H1 (cell line): ENCODE measurements at regions not wholly inside any gene's neighbourhood (a gene's known extent, or its start where the extent isn't known, plus 50 kb on each side); places are given as distances from the start of the nearest gene placed in this dataset.

Experiments used
- CTCF ChIA-PET: fragments of 300-600 bp; sonication (Branson Sonifier 250); formaldehyde crosslinking; loops from one replicate; lab custom pipeline; 2021; ENCODE audit not compliant: partially characterized antibody; lab: Charles Lee
- POLR2A ChIA-PET: fragments of 300-600 bp; sonication (Branson Sonifier 250); formaldehyde crosslinking; loops from one replicate; lab custom pipeline; 2021; ENCODE audit warnings: inconsistent platforms; ENCODE audit not compliant: partially characterized antibody; lab: Charles Lee
- DNase-seq, 2 experiments: peaks; one replicate each; pipeline versions ENCODE4 v3.0.0 to v3.0.0-alpha.2; 2010 to 2022; ENCODE audit warnings: low spot score in 2 of 2, low read depth in 1 of 2, mixed read lengths in 1 of 2
- FAIRE-seq: peaks from 2 replicates; lab custom pipeline; 2011; peaks lifted over from hg19 to GRCh38; lab: Jason Lieb, UNC
- H2AFZ ChIP-seq: 2 replicates; pipeline ENCODE4 v1.8.1; 2012; ENCODE audit warnings: low read length, inconsistent platforms
- H2AK5ac ChIP-seq: 2 replicates; pipeline ENCODE4 v1.6.1; 2013; ENCODE audit warnings: low read depth, low read length
- H2BK120ac ChIP-seq: replicated peaks from 2 replicates; pipeline ENCODE3; 2013; ENCODE audit warnings: low read depth, low read length, inconsistent platforms
- H2BK12ac ChIP-seq: 2 replicates; pipeline ENCODE4 v1.6.1; 2013; ENCODE audit warnings: low read depth, low read length
- H2BK15ac ChIP-seq: 2 replicates; pipeline ENCODE4 v1.6.1; 2013; ENCODE audit warnings: low read length
- H2BK20ac ChIP-seq: 2 replicates; pipeline ENCODE4 v1.6.1; 2013; ENCODE audit warnings: low read length
- H2BK5ac ChIP-seq: 2 replicates; pipeline ENCODE4 v1.6.1; 2013; ENCODE audit warnings: low read depth, low read length
- H3K14ac ChIP-seq: 2 replicates; pipeline ENCODE4 v1.6.1; 2013; ENCODE audit warnings: inconsistent platforms; ENCODE audit not compliant: insufficient read length
- H3K18ac ChIP-seq: 2 replicates; pipeline ENCODE4 v1.6.1; 2013; ENCODE audit warnings: low read length; ENCODE audit errors: extremely low read depth
- H3K23ac ChIP-seq: 2 replicates; pipeline ENCODE4 v1.6.1; 2013; ENCODE audit warnings: inconsistent platforms; ENCODE audit not compliant: insufficient read length
- H3K23me2 ChIP-seq: 2 replicates; pipeline ENCODE4 v1.6.1; 2013; ENCODE audit warnings: low read depth, low read length
- H3K27ac ChIP-seq: 2 replicates; pipeline ENCODE4 v1.6.1; 2011; ENCODE audit warnings: low read depth, low read length, inconsistent platforms
- H3K27me3 ChIP-seq, 4 experiments: replicated peaks in 1 of 4; 1 replicate in 1 of 4; 2 replicates in 3 of 4; pipeline versions ENCODE4 v1.6.1 to v1.8.1; 2011 to 2013; ENCODE audit warnings: low read length in 3 of 4, mild to moderate bottlenecking in 3 of 4, inconsistent platforms in 2 of 4, mixed read lengths in 2 of 4, moderate library complexity in 1 of 4; ENCODE audit not compliant: control insufficient read depth in 3 of 4, insufficient read depth in 3 of 4; ENCODE audit errors: extremely low read depth in 1 of 4
- H3K36me3 ChIP-seq, 4 experiments: 2 replicates each; pipeline versions ENCODE4 v1.6.1 to v1.8.1; 2011 to 2013; ENCODE audit warnings: mild to moderate bottlenecking in 4 of 4, low read length in 3 of 4, moderate library complexity in 2 of 4, control low read depth in 1 of 4, inconsistent platforms in 1 of 4; ENCODE audit not compliant: insufficient read depth in 4 of 4, control insufficient read depth in 2 of 4
- H3K4ac ChIP-seq: replicated peaks from 2 replicates; pipeline ENCODE3; 2013; ENCODE audit warnings: low read length, low read depth, mixed read lengths, inconsistent platforms; ENCODE audit not compliant: insufficient read length
- H3K4me1 ChIP-seq, 4 experiments: replicated peaks in 1 of 4; 1 replicate in 1 of 4; 2 replicates in 3 of 4; pipeline versions ENCODE4 v1.6.1 to v1.8.1; 2011 to 2013; ENCODE audit warnings: low read length in 3 of 4, inconsistent platforms in 2 of 4, mixed read lengths in 1 of 4; ENCODE audit not compliant: insufficient read depth in 4 of 4, control insufficient read depth in 3 of 4
- H3K4me2 ChIP-seq, 2 experiments: 2 replicates each; pipeline versions ENCODE4 v1.6.1 to v1.8.1; 2011 to 2013; ENCODE audit warnings: low read depth in 2 of 2, low read length in 2 of 2, control low read depth in 1 of 2, inconsistent platforms in 1 of 2, mild to moderate bottlenecking in 1 of 2; ENCODE audit not compliant: insufficient read depth in 1 of 2
- H3K4me3 ChIP-seq, 4 experiments: fragments of 200-600, 300-600 bp in 1 of 4; sonication (generic), shearing (Covaris generic), sonication (Bioruptor Twin) in 1 of 4; 2 replicates each; pipeline versions ENCODE4 v1.5.1 to v1.8.1; 2011 to 2016; ENCODE audit warnings: low read length in 4 of 4, low read depth in 3 of 4, control low read depth in 2 of 4, inconsistent platforms in 2 of 4, mild to moderate bottlenecking in 2 of 4, mixed read lengths in 1 of 4, moderate library complexity in 1 of 4; ENCODE audit not compliant: insufficient read depth in 2 of 4; ENCODE audit errors: extremely low read depth in 1 of 4
- H3K56ac ChIP-seq: replicated peaks from 2 replicates; pipeline ENCODE3; 2013; ENCODE audit warnings: low read depth, mild to moderate bottlenecking, mixed read lengths, low read length, inconsistent platforms; ENCODE audit not compliant: insufficient read length
- H3K79me1 ChIP-seq: 2 replicates; pipeline ENCODE4 v1.6.1; 2013; ENCODE audit warnings: low read depth, low read length, control low read depth
- H3K79me2 ChIP-seq, 2 experiments: 2 replicates each; pipeline versions ENCODE4 v1.6.1 to v1.8.1; 2012 to 2013; ENCODE audit warnings: low read length in 2 of 2, mild to moderate bottlenecking in 2 of 2, inconsistent platforms in 1 of 2; ENCODE audit not compliant: insufficient read depth in 2 of 2, control insufficient read depth in 1 of 2
- H3K9ac ChIP-seq, 4 experiments: replicated peaks in 1 of 4; 1 replicate in 1 of 4; 2 replicates in 3 of 4; pipeline versions ENCODE4 v1.6.1 to v1.8.1; 2011 to 2013; ENCODE audit warnings: low read depth in 3 of 4, low read length in 3 of 4, control low read depth in 2 of 4, mild to moderate bottlenecking in 2 of 4, moderate library complexity in 2 of 4, inconsistent platforms in 1 of 4; ENCODE audit errors: extremely low read depth in 1 of 4
- H3K9me3 ChIP-seq, 2 experiments: 2 replicates each; pipeline versions ENCODE4 v1.6.1 to v1.8.1; 2012 to 2013; ENCODE audit warnings: mild to moderate bottlenecking in 2 of 2, moderate library complexity in 2 of 2, control low read depth in 1 of 2, inconsistent platforms in 1 of 2, low read depth in 1 of 2, low read length in 1 of 2, mixed read lengths in 1 of 2; ENCODE audit not compliant: insufficient read depth in 2 of 2
- H4K20me1 ChIP-seq, 2 experiments: replicated peaks in 1 of 2; 2 replicates each; pipeline versions ENCODE3 to v1.8.1; 2011 to 2013; ENCODE audit warnings: inconsistent platforms in 2 of 2, low read length in 2 of 2, mild to moderate bottlenecking in 1 of 2; ENCODE audit not compliant: insufficient read depth in 2 of 2, control insufficient read depth in 1 of 2
- H4K5ac ChIP-seq: 2 replicates; pipeline ENCODE4 v1.6.1; 2013; ENCODE audit warnings: low read length, low read depth, mixed read lengths, inconsistent platforms; ENCODE audit not compliant: insufficient read length
- H4K8ac ChIP-seq: 2 replicates; pipeline ENCODE4 v1.8.0; 2013; ENCODE audit warnings: mild to moderate bottlenecking, moderate library complexity, low read length, inconsistent platforms; ENCODE audit not compliant: insufficient read depth; ENCODE audit errors: extremely low read depth
- H4K91ac ChIP-seq: replicated peaks from 2 replicates; pipeline ENCODE3; 2013; ENCODE audit warnings: low read length, mixed read lengths, inconsistent platforms; ENCODE audit not compliant: insufficient read length
- CBX5 ChIP-seq: fragments of 300-800, 300-1000 bp; sonication (generic); IDR thresholded peaks from 2 replicates; pipeline ENCODE4 v1.7.1; 2016; ENCODE audit warnings: antibody characterized with exemption, low read length, low read depth
- CEBPB ChIP-seq: IDR thresholded peaks from 2 replicates; pipeline ENCODE4 v1.6.1; 2012; ENCODE audit warnings: low read depth, low read length
- KDM4A ChIP-seq: IDR thresholded peaks from one replicate; pipeline ENCODE4 v1.7.1; 2012; ENCODE audit warnings: low read depth, mild to moderate bottlenecking, moderate library complexity, low read length, inconsistent platforms; ENCODE audit not compliant: severe bottlenecking
- RAD21 ChIP-seq, 2 experiments: IDR thresholded peaks in 1 of 2; conservative IDR thresholded peaks in 1 of 2; 2 replicates each; pipeline ENCODE4 v1.6.1; 2011; ENCODE audit warnings: low read depth in 2 of 2, low read length in 2 of 2, improper control_type of control experiment in 1 of 2, inconsistent platforms in 1 of 2, mild to moderate bottlenecking in 1 of 2, moderate library complexity in 1 of 2
- RNF2 ChIP-seq: fragments of 200-900, 300-1000 bp; sonication (generic); IDR thresholded peaks from 2 replicates; pipeline ENCODE4 v1.7.1; 2016; ENCODE audit warnings: borderline replicate concordance, low read depth, mild to moderate bottlenecking, antibody characterized with exemption, low read length; ENCODE audit not compliant: poor library complexity, severe bottlenecking; ENCODE audit errors: missing control alignments
- SP2 ChIP-seq: IDR thresholded peaks from 2 replicates; pipeline ENCODE4 v1.6.1; 2012; ENCODE audit warnings: mild to moderate bottlenecking, low read length, inconsistent platforms
- WGBS, 2 experiments: shearing (Covaris generic) in 1 of 2; methylation state at CpG; one replicate each; pipeline versions ENCODE4 v1.1.6 to v1.1.7; 2013 to 2015; ENCODE audit warnings: low lambda C conversion rate in 2 of 2, mixed read lengths in 2 of 2, inconsistent platforms in 1 of 2, low coverage in 1 of 2, missing lambda C conversion rate in 1 of 2; ENCODE audit not compliant: insufficient replicate concordance in 2 of 2, insufficient coverage in 1 of 2, insufficient read length in 1 of 2; ENCODE audit errors: extremely low coverage in 1 of 2, missing lambda C conversion rate in 1 of 2; 5-methylcytosine and 5-hydroxymethylcytosine counted together
- TF ChIP-seq, protein P1 (sequence below): IDR thresholded peaks from 2 replicates; pipeline ENCODE4 v1.6.1; 2011; ENCODE audit warnings: low read length, improper control_type of control experiment

DNA sequence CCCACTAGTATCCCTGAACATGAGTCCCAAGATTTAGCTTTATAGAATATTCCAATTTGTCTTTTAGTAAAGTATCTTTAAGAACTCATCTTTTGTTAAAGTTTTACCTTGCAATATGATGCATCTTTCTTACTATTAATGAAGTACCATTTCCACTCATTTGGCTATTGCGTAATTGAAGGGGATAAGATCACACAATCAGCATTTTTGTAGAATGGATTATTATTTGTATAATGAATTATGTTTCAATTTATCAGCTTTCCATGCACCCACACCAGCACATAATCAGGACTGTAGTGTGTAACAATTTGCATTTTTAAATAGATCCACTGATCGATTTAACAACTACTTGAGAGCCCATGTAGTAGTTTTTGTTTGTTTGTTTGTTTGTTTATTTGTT is 1364.9 kb upstream of the IGFBP7 start:
- no peaks in the 10 kb centered on the region for H3K9me3 ChIP-seq
- no peak overlapping the region for H3K56ac ChIP-seq
- H3K4me3 ChIP-seq = no peak overlapping the region
- H3K4ac ChIP-seq = no peak overlapping the region
- H3K4me2 ChIP-seq = no peak overlapping the region
- H3K23me2 ChIP-seq = no peaks in the 10 kb centered on the region
- H3K23ac ChIP-seq = no peak overlapping the region
- no peak overlapping the region for H2BK15ac ChIP-seq
- DNase-seq = no peak
- H3K14ac ChIP-seq = no peak overlapping the region
- H2BK20ac ChIP-seq = no peak overlapping the region
- ChIA-PET CTCF (no interaction called here), POLR2A (no interaction called here)
- H3K4me1 ChIP-seq = no peaks in the 10 kb centered on the region
- no peaks in the 10 kb centered on the region for H3K79me2 ChIP-seq
- H4K8ac ChIP-seq = no peak overlapping the region
- no peak overlapping the region for H2BK12ac ChIP-seq
- H3K18ac ChIP-seq = no peak overlapping the region
- H2AK5ac ChIP-seq = no peak overlapping the region
- H3K36me3 ChIP-seq = no peaks in the 10 kb centered on the region
- H3K27ac ChIP-seq = no peak overlapping the region
- H2AFZ ChIP-seq = no peak overlapping the region
- H3K9ac ChIP-seq = no peak overlapping the region
- FAIRE-seq = no peak
- H4K20me1 ChIP-seq = no peaks in the 10 kb centered on the region
- 96% methylated on average over 2 of the region's 2 CpGs; no CpG with 5 or more reads in 1 of the 2 experiments for WGBS, 2 experiments
- no peak overlapping the region for H4K91ac ChIP-seq
- H3K79me1 ChIP-seq = no peaks in the 10 kb centered on the region
- TF ChIP-seq CEBPB (peak; percentile 80; the same call in 1 of the 2 replicates), KDM4A (no peak), RNF2 (no peak), CBX5 (no peak), SP2 (no peak), RAD21 (IDR thresholded peaks at IDR 0.05 in 1 of 2, conservative IDR thresholded peaks at IDR 0.05 in 1 of 2; ENCODE audit: low read depth in 2 of 2, low read length in 2 of 2) (no peak)
- TF ChIP-seq, protein P1, sequence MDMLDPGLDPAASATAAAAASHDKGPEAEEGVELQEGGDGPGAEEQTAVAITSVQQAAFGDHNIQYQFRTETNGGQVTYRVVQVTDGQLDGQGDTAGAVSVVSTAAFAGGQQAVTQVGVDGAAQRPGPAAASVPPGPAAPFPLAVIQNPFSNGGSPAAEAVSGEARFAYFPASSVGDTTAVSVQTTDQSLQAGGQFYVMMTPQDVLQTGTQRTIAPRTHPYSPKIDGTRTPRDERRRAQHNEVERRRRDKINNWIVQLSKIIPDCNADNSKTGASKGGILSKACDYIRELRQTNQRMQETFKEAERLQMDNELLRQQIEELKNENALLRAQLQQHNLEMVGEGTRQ = no peak
- TF ChIP-seq, all 59 proteins: peak for 1
- Histone ChIP-seq H2BK5ac (no peak overlapping the region), H2BK120ac (no peak overlapping the region), H4K5ac (no peak overlapping the region), H3K27me3 (no peaks in the 10 kb centered on the region)
